ENCODE measurements at regions not wholly inside any gene's neighbourhood (a gene's known extent, or its start where the extent isn't known, plus 50 kb on each side); places are given as distances from the start of the nearest gene placed in this dataset.

GRCh38 chr2:236688157-236688556, 118.5 kb downstream of the ACKR3 start:
- Mint-ChIP-seq H3K36me3 (ENCODE audit: low read depth) (no peaks in the 10 kb centered on the region), H3K27me3 (peaks cover 31% of the 10 kb centered on the region), H3K9me3 (no peaks in the 10 kb centered on the region), H3K4me1 (ENCODE audit: low read depth) (no peaks in the 10 kb centered on the region), H3K4me3 (no peak overlapping the region), H3K27ac (no peak overlapping the region)
- Histone ChIP-seq H3K4me1 (ENCODE audit: insufficient read depth, low read length) (no peaks in the 10 kb centered on the region), H3K4me3 (ENCODE audit: low read length) (no peak overlapping the region), H3K27ac (ENCODE audit: low read depth in 1 of 2, low read length in 2 of 2) (no peak overlapping the region), H3K27me3 (ENCODE audit: control insufficient read depth in 1 of 2, insufficient read depth in 2 of 2, low read length in 2 of 2) (peaks cover 0 to 4% of the 10 kb centered on the region in 2 experiments), H3K36me3 (ENCODE audit: insufficient read depth, low read length) (no peaks in the 10 kb centered on the region), H3K9me3 (ENCODE audit: control insufficient read depth in 1 of 2, insufficient read depth in 1 of 2, low read length in 2 of 2) (no peaks in the 10 kb centered on the region)
- no peak for TF ChIP-seq CTCF (IDR thresholded peaks at IDR 0.05)
- DNase-seq: no peak
- POLR2A ChIA-PET: no interaction called here
- ATAC-seq (ENCODE audit: poor library complexity): no peak
- CTCF ChIA-PET: no interaction called here
- intact Hi-C loops (cut with DNase I, micrococcal nuclease): no loop called here

- CTCF ChIA-PET: no interaction called here
- Histone ChIP-seq H3K36me3 (ENCODE audit: insufficient read depth, low read length) (no peaks in the 10 kb centered on the region), H3K4me3 (ENCODE audit: low read length) (no peak overlapping the region), H3K27ac (ENCODE audit: low read depth in 1 of 2, low read length in 2 of 2) (no peak overlapping the region), H3K27me3 (ENCODE audit: control insufficient read depth in 1 of 2, insufficient read depth in 2 of 2, low read length in 2 of 2) (peaks cover 0 to 4% of the 10 kb centered on the region in 2 experiments), H3K9me3 (ENCODE audit: control insufficient read depth in 1 of 2, insufficient read depth in 1 of 2, low read length in 2 of 2) (no peaks in the 10 kb centered on the region), H3K4me1 (ENCODE audit: insufficient read depth, low read length) (no peaks in the 10 kb centered on the region)
- POLR2A ChIA-PET: no interaction called here
- ATAC-seq (ENCODE audit: poor library complexity): no peak
- Mint-ChIP-seq H3K27me3 (peaks cover 32% of the 10 kb centered on the region), H3K4me1 (ENCODE audit: low read depth) (no peaks in the 10 kb centered on the region), H3K4me3 (no peak overlapping the region), H3K27ac (no peak overlapping the region), H3K36me3 (ENCODE audit: low read depth) (no peaks in the 10 kb centered on the region), H3K9me3 (no peaks in the 10 kb centered on the region)
- intact Hi-C loops (cut with DNase I, micrococcal nuclease): no loop called here
- no peak for DNase-seq
- no peak for TF ChIP-seq CTCF (IDR thresholded peaks at IDR 0.05)
Measured at GRCh38 chr2:236688563-236689392, 119.2 kb downstream of the ACKR3 start.

DNA sequence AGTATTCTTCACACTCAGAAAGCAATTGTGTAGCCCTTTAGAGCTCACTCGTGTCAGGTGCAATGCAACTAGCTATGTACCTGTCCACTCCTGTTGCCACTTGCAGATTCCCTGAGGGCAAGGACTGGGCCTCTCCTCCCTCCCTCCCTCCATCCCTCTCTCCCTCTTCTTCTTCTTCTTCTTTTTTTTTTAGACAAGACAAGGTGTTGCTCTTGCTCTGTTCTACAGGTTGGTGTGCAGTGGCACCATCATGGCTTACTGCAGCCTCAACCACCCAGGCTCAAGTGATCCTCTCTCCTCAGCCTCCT, 119.7 kb downstream of the ACKR3 start:
- Histone ChIP-seq H3K4me3 (ENCODE audit: low read length) (no peak overlapping the region), H3K9me3 (ENCODE audit: control insufficient read depth in 1 of 2, insufficient read depth in 1 of 2, low read length in 2 of 2) (no peaks in the 10 kb centered on the region), H3K36me3 (ENCODE audit: insufficient read depth, low read length) (no peaks in the 10 kb centered on the region), H3K27me3 (ENCODE audit: control insufficient read depth in 1 of 2, insufficient read depth in 2 of 2, low read length in 2 of 2) (peaks cover 0 to 4% of the 10 kb centered on the region in 2 experiments), H3K4me1 (ENCODE audit: insufficient read depth, low read length) (no peaks in the 10 kb centered on the region), H3K27ac (ENCODE audit: low read depth in 1 of 2, low read length in 2 of 2) (no peak overlapping the region)
- DNase-seq (no peak), ATAC-seq (ENCODE audit: poor library complexity) (no peak)
- intact Hi-C loops (cut with DNase I, micrococcal nuclease): no loop called here
- no peak overlapping the region for H3K27ac Mint-ChIP-seq
- no peak overlapping the region for H3K4me3 Mint-ChIP-seq
- H3K27me3 Mint-ChIP-seq: peaks cover 38% of the 10 kb centered on the region
- CTCF ChIA-PET: no interaction called here
- no peak for TF ChIP-seq CTCF (IDR thresholded peaks at IDR 0.05)
- no peaks in the 10 kb centered on the region for H3K36me3 Mint-ChIP-seq (ENCODE audit: low read depth)
- no peaks in the 10 kb centered on the region for H3K9me3 Mint-ChIP-seq
- H3K4me1 Mint-ChIP-seq (ENCODE audit: low read depth): no peaks in the 10 kb centered on the region
- POLR2A ChIA-PET: no interaction called here

All from CD4-positive, alpha-beta T cell (primary cell).